A549 (cell line): ENCODE measurements at regions not wholly inside any gene's neighbourhood (a gene's known extent, or its start where the extent isn't known, plus 50 kb on each side); places are given as distances from the start of the nearest gene placed in this dataset.

Experiments
- ATAC-seq, 2 experiments: fragments of 200-7000 bp in 1 of 2; fragments of >200 bp in 1 of 2; cut with Nextera tagmentation in 1 of 2; cut with Tn5 transposase in 1 of 2; 3 replicates each; pipeline versions ENCODE4 v1.8.0 to v1.9.1; 2018 to 2020; ENCODE audit warnings: mild to moderate bottlenecking in 1 of 2, moderate library complexity in 1 of 2
- CTCF ChIA-PET: fragments of 300-600 bp; sonication (Branson Sonifier 250); formaldehyde crosslinking; extraction: SDS; loops from one replicate; lab custom pipeline; 2021; ENCODE audit warnings: antibody characterized with exemption, inconsistent platforms; lab: Yijun Ruan, JAX
- POLR2A ChIA-PET: fragments of 350-600 bp; formaldehyde crosslinking; extraction: SDS; loops from one replicate; lab custom pipeline; 2021; ENCODE audit warnings: antibody characterized with exemption, inconsistent platforms; lab: Yijun Ruan, JAX
- DNase-seq, 2 experiments: peaks; one replicate each; pipeline versions ENCODE4 v3.0.0 to v3.0.0-alpha.2; 2011 to 2016; ENCODE audit warnings: low read depth in 1 of 2, low spot score in 1 of 2
- FAIRE-seq: peaks from 2 replicates; lab custom pipeline; 2011; peaks lifted over from hg19 to GRCh38; lab: Jason Lieb, UNC
- H3K27ac ChIP-seq, 2 experiments: fragments of >200 bp; sonication (Bioruptor Twin); formaldehyde crosslinking; 3 replicates each; pipeline ENCODE4 v1.5.1; 2016 to 2017
- H3K4me1 ChIP-seq: fragments of >200 bp; sonication (Bioruptor Twin); formaldehyde crosslinking; 3 replicates; pipeline ENCODE4 v1.6.1; 2016
- H3K4me2 ChIP-seq: fragments of >200 bp; sonication (Bioruptor Twin); formaldehyde crosslinking; 3 replicates; pipeline ENCODE4 v1.6.1; 2016
- H3K4me3 ChIP-seq: fragments of >200 bp; sonication (Bioruptor Twin); formaldehyde crosslinking; 3 replicates; pipeline ENCODE4 v1.5.1; 2016
- H3K9me3 ChIP-seq: fragments of >200 bp; sonication (Bioruptor Twin); formaldehyde crosslinking; 3 replicates; pipeline ENCODE4 v1.6.1; 2016
- ATOH8 ChIP-seq: fragments of 250-450 bp; sonication (Bioruptor Pico); IDR thresholded peaks from 2 replicates; pipeline ENCODE4 v1.5.0; 2020; ENCODE audit warnings: low read depth, mild to moderate bottlenecking, moderate library complexity
- CEBPB ChIP-seq, 2 experiments: fragments of >200 bp in 1 of 2; sonication (Bioruptor Twin) in 1 of 2; formaldehyde crosslinking in 1 of 2; IDR thresholded peaks; 2 replicates each; pipeline ENCODE4 v1.6.1; 2012 to 2016
- EHF ChIP-seq: fragments of 250-450 bp; sonication (Bioruptor Pico); IDR thresholded peaks from 2 replicates; pipeline ENCODE4 v1.5.0; 2020; ENCODE audit warnings: mild to moderate bottlenecking
- EHMT2 ChIP-seq: fragments of 200-600 bp; sonication (generic); IDR thresholded peaks from 2 replicates; pipeline ENCODE4 v1.6.1; 2016; ENCODE audit warnings: antibody characterized with exemption, low read depth, mild to moderate bottlenecking, moderate library complexity
- ELK1 ChIP-seq: fragments of 150-350 bp; IDR thresholded peaks from 2 replicates; pipeline ENCODE4 v1.6.1; 2014; ENCODE audit warnings: low read depth, mild to moderate bottlenecking, low read length
- ESRRA ChIP-seq: fragments of 150-350 bp; IDR thresholded peaks from 2 replicates; pipeline ENCODE4 v1.6.1; 2014; ENCODE audit warnings: mild to moderate bottlenecking, low read length, borderline replicate concordance
- HDAC2 ChIP-seq: fragments of 200-600 bp; sonication (generic); IDR thresholded peaks from 2 replicates; pipeline ENCODE4 v1.6.1; 2016
- HES2 ChIP-seq: fragments of >200 bp; sonication (Bioruptor Twin); formaldehyde crosslinking; IDR thresholded peaks from 2 replicates; pipeline ENCODE4 v1.6.1; 2016
- HMGXB4 ChIP-seq: fragments of 250-450 bp; sonication (Bioruptor Pico); IDR thresholded peaks from 2 replicates; pipeline ENCODE4 v1.5.0; 2021; ENCODE audit warnings: mild to moderate bottlenecking, moderate library complexity, borderline replicate concordance
- HOXA7 ChIP-seq: fragments of 250-450 bp; sonication (Bioruptor Pico); IDR thresholded peaks from 2 replicates; pipeline ENCODE4 v1.5.0; 2020; ENCODE audit warnings: mild to moderate bottlenecking, moderate library complexity
- KDM1A ChIP-seq: fragments of 200-600 bp; sonication (generic); IDR thresholded peaks from 2 replicates; pipeline ENCODE4 v1.6.1; 2016; ENCODE audit warnings: low read depth, mild to moderate bottlenecking
- KDM5A ChIP-seq: fragments of 200-600 bp; sonication (generic); IDR thresholded peaks from 2 replicates; pipeline ENCODE4 v1.6.1; 2016; ENCODE audit warnings: antibody characterized with exemption, mild to moderate bottlenecking
- MAX ChIP-seq: IDR thresholded peaks from 2 replicates; pipeline ENCODE4 v1.6.1; 2012
- NFE2L2 ChIP-seq: fragments of 150-350 bp; conservative IDR thresholded peaks from 2 replicates; pipeline ENCODE4 v1.6.1; 2014; ENCODE audit warnings: low read length
- NR3C1 ChIP-seq: fragments of >200 bp; sonication (Bioruptor Twin); formaldehyde crosslinking; IDR thresholded peaks from 3 replicates; pipeline ENCODE4 v1.6.1; 2017
- TP53 ChIP-seq: fragments of 250-450 bp; sonication (Bioruptor Pico); IDR thresholded peaks from 2 replicates; pipeline ENCODE4 v1.5.0; 2021; ENCODE audit warnings: mild to moderate bottlenecking, moderate library complexity
- ZNF302 ChIP-seq: fragments of 250-450 bp; sonication (Bioruptor Pico); IDR thresholded peaks from 2 replicates; pipeline ENCODE4 v1.9.0; 2021; ENCODE audit warnings: inconsistent platforms, mild to moderate bottlenecking, moderate library complexity
- WGBS: methylation state at CpG from one replicate; pipeline ENCODE4 v1.1.6; 2017; ENCODE audit errors: missing lambda C conversion rate; 5-methylcytosine and 5-hydroxymethylcytosine counted together

- FAIRE-seq (no peak), ATAC-seq (no peak), DNase-seq (no peak)
- H3K4me1 ChIP-seq: no peaks in the 10 kb centered on the region
- H3K4me2 ChIP-seq: no peak overlapping the region
- CTCF ChIA-PET: interaction anchor here (1.1 kb wide), 1 partner anchor 20 kb away, joined by 3 read pairs; no protein-coding TSS in a partner anchor
- POLR2A ChIA-PET: no interaction called here
- no peak for TF ChIP-seq CEBPB (IDR thresholded peaks at IDR 0.05)
- 86% methylated on average over 18 of the region's 18 CpGs for WGBS
- no peaks in the 10 kb centered on the region for H3K9me3 ChIP-seq
- no peak overlapping the region for H3K27ac ChIP-seq
- H3K4me3 ChIP-seq: no peak overlapping the region
These were observed 294.3 kb upstream of the RTL1 start for GRCh38 chr14:101197595-101198397.

GRCh38 chr14:101198398-101199027 is 295.0 kb upstream of the RTL1 start:
- H3K4me1 ChIP-seq: no peaks in the 10 kb centered on the region
- no peaks in the 10 kb centered on the region for H3K9me3 ChIP-seq
- DNase-seq: no peak
- ChIA-PET CTCF (interaction anchor here (0.8 to 1.1 kb wide), 2 partner anchors 20 to 32 kb away, joined by 3 to 4 read pairs; no protein-coding TSS in a partner anchor), POLR2A (no interaction called here)
- TF ChIP-seq KDM1A: no peak
- no peak for TF ChIP-seq EHMT2
- no peak for TF ChIP-seq HES2
- TF ChIP-seq HMGXB4 (CRISPR knock-in tag): no peak
- no peak for TF ChIP-seq HOXA7 (CRISPR knock-in tag)
- no peak for TF ChIP-seq NR3C1
- TF ChIP-seq TP53 (CRISPR knock-in tag): no peak
- no peak for TF ChIP-seq ELK1
- TF ChIP-seq HDAC2: no peak
- no peak for TF ChIP-seq MAX
- TF ChIP-seq ESRRA: no peak
- TF ChIP-seq KDM5A: no peak
- no peak for TF ChIP-seq NFE2L2
- TF ChIP-seq ZNF302 (CRISPR knock-in tag): no peak
- no peak for TF ChIP-seq ATOH8 (CRISPR knock-in tag)
- no peak for TF ChIP-seq EHF (CRISPR knock-in tag)
- H3K4me2 ChIP-seq: no peak overlapping the region
- H3K27ac ChIP-seq: no peak overlapping the region
- no peak for ATAC-seq
- no peak overlapping the region for H3K4me3 ChIP-seq
- FAIRE-seq: no peak
- 89% methylated on average over 10 of the region's 16 CpGs for WGBS
